ENCODE measurements at regions not wholly inside any gene's neighbourhood (a gene's known extent, or its start where the extent isn't known, plus 50 kb on each side); places are given as distances from the start of the nearest gene placed in this dataset.
A peak's percentile ranks its signal among the peaks of the same experiment; 100 is the strongest.

- H3K4me3 ChIP-seq (ENCODE audit: low read depth, low read length): no peak overlapping the region
- no peak for DNase-seq (ENCODE audit: low read depth)
- TF ChIP-seq, protein P1, sequence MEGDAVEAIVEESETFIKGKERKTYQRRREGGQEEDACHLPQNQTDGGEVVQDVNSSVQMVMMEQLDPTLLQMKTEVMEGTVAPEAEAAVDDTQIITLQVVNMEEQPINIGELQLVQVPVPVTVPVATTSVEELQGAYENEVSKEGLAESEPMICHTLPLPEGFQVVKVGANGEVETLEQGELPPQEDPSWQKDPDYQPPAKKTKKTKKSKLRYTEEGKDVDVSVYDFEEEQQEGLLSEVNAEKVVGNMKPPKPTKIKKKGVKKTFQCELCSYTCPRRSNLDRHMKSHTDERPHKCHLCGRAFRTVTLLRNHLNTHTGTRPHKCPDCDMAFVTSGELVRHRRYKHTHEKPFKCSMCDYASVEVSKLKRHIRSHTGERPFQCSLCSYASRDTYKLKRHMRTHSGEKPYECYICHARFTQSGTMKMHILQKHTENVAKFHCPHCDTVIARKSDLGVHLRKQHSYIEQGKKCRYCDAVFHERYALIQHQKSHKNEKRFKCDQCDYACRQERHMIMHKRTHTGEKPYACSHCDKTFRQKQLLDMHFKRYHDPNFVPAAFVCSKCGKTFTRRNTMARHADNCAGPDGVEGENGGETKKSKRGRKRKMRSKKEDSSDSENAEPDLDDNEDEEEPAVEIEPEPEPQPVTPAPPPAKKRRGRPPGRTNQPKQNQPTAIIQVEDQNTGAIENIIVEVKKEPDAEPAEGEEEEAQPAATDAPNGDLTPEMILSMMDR (IDR thresholded peaks at IDR 0.05; ENCODE audit: insufficient read depth, low read depth, low read length, missing control alignments): no peak
Measured at GRCh38 chr5:159442206-159442850, 112.0 kb upstream of the IL12B start.

GRCh38 chr5:159444441-159445082, 114.3 kb upstream of the IL12B start:
- TF ChIP-seq, protein P1 (IDR thresholded peaks at IDR 0.05; ENCODE audit: insufficient read depth, low read depth, low read length, missing control alignments): peak; percentile 43
- DNase-seq (ENCODE audit: low read depth): peak; percentile 55
- no peak overlapping the region for H3K4me3 ChIP-seq (ENCODE audit: low read depth, low read length)

DNA sequence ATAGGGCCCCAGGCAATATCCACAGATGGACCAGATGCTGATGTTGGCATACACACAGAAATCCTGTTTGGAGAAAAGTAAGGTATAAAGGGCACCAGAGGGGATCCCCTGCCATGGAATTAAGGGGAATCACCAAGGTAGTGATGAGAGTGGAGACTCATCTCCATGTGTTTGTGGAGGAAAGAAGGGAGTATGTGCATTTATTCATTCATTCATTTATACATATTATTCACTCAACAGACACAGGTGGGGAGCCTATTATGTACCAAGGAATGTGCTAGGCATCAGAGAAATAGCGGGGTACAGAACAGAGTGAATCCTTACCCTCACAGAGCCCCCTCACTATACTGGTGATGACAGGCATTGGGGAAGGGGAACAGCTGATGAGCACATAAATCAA, 116.8 kb upstream of the IL12B start:
- TF ChIP-seq, protein P1 (IDR thresholded peaks at IDR 0.05; ENCODE audit: insufficient read depth, low read depth, low read length, missing control alignments): no peak
- H3K4me3 ChIP-seq (ENCODE audit: low read depth, low read length): no peak overlapping the region
- no peak for DNase-seq (ENCODE audit: low read depth)

- TF ChIP-seq, protein P1 (IDR thresholded peaks at IDR 0.05; ENCODE audit: insufficient read depth, low read depth, low read length, missing control alignments): no peak
- DNase-seq (ENCODE audit: low read depth): no peak
- no peak overlapping the region for H3K4me3 ChIP-seq (ENCODE audit: low read depth, low read length)
Measured at GRCh38 chr5:159448841-159449407, 118.6 kb upstream of the IL12B start.

DNA sequence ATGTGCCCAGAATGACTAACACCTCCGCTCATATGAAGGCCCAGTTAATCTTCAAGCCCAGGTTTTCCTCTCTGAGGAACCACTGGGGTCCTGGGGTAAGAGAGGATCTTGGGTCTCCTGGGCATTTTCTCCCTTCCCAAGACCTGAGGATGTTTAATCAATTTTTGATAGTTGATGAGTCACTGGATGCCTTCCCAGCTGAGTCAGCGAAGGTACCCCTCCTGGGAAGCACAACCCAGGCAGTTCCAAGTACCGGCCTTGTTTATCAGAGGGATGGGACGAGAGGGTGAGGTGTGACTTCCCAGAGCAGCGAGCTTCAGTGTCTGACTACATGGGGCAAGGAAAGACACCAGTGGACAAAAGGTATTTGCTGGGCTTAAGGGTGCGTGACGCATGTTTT, 119.6 kb upstream of the IL12B start:
- TF ChIP-seq, protein P1 (IDR thresholded peaks at IDR 0.05; ENCODE audit: insufficient read depth, low read depth, low read length, missing control alignments): no peak
- no peak for DNase-seq (ENCODE audit: low read depth)
- H3K4me3 ChIP-seq (ENCODE audit: low read depth, low read length): no peak overlapping the region

GRCh38 chr5:159450417-159450816, 120.1 kb upstream of the IL12B start:
- TF ChIP-seq, protein P1 (IDR thresholded peaks at IDR 0.05; ENCODE audit: insufficient read depth, low read depth, low read length, missing control alignments): no peak
- DNase-seq (ENCODE audit: low read depth): no peak
- no peak overlapping the region for H3K4me3 ChIP-seq (ENCODE audit: low read depth, low read length)

All from GM12865 (cell line).